ENCODE measurements at regions not wholly inside any gene's neighbourhood (a gene's known extent, or its start where the extent isn't known, plus 50 kb on each side); places are given as distances from the start of the nearest gene placed in this dataset.

DNA sequence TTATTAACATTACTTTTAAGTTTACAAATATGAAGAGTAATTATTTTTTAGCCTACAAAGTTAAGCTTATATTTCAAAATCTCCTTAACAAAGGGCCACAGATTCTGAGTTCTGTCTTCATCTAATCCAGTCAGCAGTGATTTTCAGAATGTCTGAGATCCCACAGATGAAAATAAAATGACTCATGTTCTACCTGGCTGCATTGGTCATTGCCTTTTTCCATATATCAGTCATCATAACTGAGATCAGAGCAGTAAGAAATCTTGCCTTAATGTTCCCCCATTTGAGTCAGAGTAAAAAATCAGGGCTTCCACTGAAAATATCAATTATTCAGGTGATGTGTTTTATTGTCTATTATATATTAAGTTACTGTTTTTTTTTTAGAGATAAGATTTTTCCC lies 416.1 kb downstream of the MRPL39 start:
- TF ChIP-seq TAF1 (IDR thresholded peaks at IDR 0.05; ENCODE audit: low read depth) (no peak), TEAD4 (IDR thresholded peaks at IDR 0.05) (no peak), EP300 (IDR thresholded peaks at IDR 0.05; ENCODE audit: borderline replicate concordance) (no peak), RAD21 (IDR thresholded peaks at IDR 0.05; ENCODE audit: low read depth) (no peak), CEBPB (IDR thresholded peaks at IDR 0.05) (no peak), NFIC (IDR thresholded peaks at IDR 0.05) (no peak), FOXM1 (IDR thresholded peaks at IDR 0.05; ENCODE audit: borderline replicate concordance, low read depth) (no peak), EGR1 (IDR thresholded peaks at IDR 0.05) (no peak), TCF12 (IDR thresholded peaks at IDR 0.05; ENCODE audit: low read depth) (no peak), ZBTB7A (IDR thresholded peaks at IDR 0.05; ENCODE audit: low read depth) (no peak), CREB1 (IDR thresholded peaks at IDR 0.05; ENCODE audit: low read depth) (no peak), MAX (IDR thresholded peaks at IDR 0.05) (no peak)
- TF ChIP-seq, protein P1, sequence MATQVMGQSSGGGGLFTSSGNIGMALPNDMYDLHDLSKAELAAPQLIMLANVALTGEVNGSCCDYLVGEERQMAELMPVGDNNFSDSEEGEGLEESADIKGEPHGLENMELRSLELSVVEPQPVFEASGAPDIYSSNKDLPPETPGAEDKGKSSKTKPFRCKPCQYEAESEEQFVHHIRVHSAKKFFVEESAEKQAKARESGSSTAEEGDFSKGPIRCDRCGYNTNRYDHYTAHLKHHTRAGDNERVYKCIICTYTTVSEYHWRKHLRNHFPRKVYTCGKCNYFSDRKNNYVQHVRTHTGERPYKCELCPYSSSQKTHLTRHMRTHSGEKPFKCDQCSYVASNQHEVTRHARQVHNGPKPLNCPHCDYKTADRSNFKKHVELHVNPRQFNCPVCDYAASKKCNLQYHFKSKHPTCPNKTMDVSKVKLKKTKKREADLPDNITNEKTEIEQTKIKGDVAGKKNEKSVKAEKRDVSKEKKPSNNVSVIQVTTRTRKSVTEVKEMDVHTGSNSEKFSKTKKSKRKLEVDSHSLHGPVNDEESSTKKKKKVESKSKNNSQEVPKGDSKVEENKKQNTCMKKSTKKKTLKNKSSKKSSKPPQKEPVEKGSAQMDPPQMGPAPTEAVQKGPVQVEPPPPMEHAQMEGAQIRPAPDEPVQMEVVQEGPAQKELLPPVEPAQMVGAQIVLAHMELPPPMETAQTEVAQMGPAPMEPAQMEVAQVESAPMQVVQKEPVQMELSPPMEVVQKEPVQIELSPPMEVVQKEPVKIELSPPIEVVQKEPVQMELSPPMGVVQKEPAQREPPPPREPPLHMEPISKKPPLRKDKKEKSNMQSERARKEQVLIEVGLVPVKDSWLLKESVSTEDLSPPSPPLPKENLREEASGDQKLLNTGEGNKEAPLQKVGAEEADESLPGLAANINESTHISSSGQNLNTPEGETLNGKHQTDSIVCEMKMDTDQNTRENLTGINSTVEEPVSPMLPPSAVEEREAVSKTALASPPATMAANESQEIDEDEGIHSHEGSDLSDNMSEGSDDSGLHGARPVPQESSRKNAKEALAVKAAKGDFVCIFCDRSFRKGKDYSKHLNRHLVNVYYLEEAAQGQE (IDR thresholded peaks at IDR 0.05; ENCODE audit: low read depth): no peak
